OCI-LY7 (cell line): ENCODE measurements at regions not wholly inside any gene's neighbourhood (a gene's known extent, or its start where the extent isn't known, plus 50 kb on each side); places are given as distances from the start of the nearest gene placed in this dataset.

Experiments
- BruUV-seq: library from RNA; stranded (reverse); fragments of 400-500 nt; replicated peaks from 2 replicates; lab custom pipeline; 2021; lab: Mats Ljungman, UMichigan
- CTCF ChIA-PET: fragments of 300-600 bp; sonication (Branson Sonifier 250); formaldehyde crosslinking; loops from one replicate; lab custom pipeline; 2022; ENCODE audit warnings: antibody characterized with exemption; ENCODE audit not compliant: unreplicated experiment; lab: Charles Lee
- POLR2A ChIA-PET: fragments of 300-600 bp; sonication (Branson Sonifier 250); formaldehyde crosslinking; loops from one replicate; lab custom pipeline; 2022; ENCODE audit warnings: antibody characterized with exemption; lab: Charles Lee
- DNase-seq: peaks from one replicate; pipeline ENCODE4 v3.0.0-alpha.2; 2015; ENCODE audit warnings: low spot score
- H2AFZ ChIP-seq: fragments of 200-600 bp; sonication (generic), shearing (Covaris generic); 2 replicates; pipeline ENCODE4 v1.6.1; 2014; ENCODE audit warnings: mild to moderate bottlenecking, antibody characterized with exemption, low read length, moderate library complexity
- H3K27ac ChIP-seq: fragments of 200-600 bp; sonication (generic); 2 replicates; pipeline ENCODE4 v1.5.1; 2014; ENCODE audit warnings: mixed run types, low read depth, mild to moderate bottlenecking, moderate library complexity, low read length, inconsistent platforms; ENCODE audit not compliant: poor library complexity, severe bottlenecking
- H3K36me3 ChIP-seq: fragments of 200-600 bp; sonication (generic); 2 replicates; pipeline ENCODE4 v1.6.1; 2014; ENCODE audit warnings: mild to moderate bottlenecking, antibody characterized with exemption, low read length, moderate library complexity, mixed read lengths; ENCODE audit not compliant: insufficient read depth
- H3K4me1 ChIP-seq: fragments of 200-600 bp; sonication (generic); 2 replicates; pipeline ENCODE4 v1.5.1; 2014; ENCODE audit warnings: mild to moderate bottlenecking, low read length; ENCODE audit not compliant: insufficient read depth, poor library complexity, severe bottlenecking
- H3K4me2 ChIP-seq: fragments of 200-600 bp; sonication (generic); 2 replicates; pipeline ENCODE4 v1.6.1; 2014; ENCODE audit warnings: mild to moderate bottlenecking, low read length
- H3K4me3 ChIP-seq: fragments of 200-600 bp; sonication (generic); 2 replicates; pipeline ENCODE4 v1.5.1; 2014; ENCODE audit warnings: mild to moderate bottlenecking, low read depth, low read length; ENCODE audit not compliant: poor library complexity, severe bottlenecking
- H3K79me2 ChIP-seq: fragments of 200-600 bp; sonication (generic); 2 replicates; pipeline ENCODE4 v1.6.1; 2016; ENCODE audit warnings: low read depth, mild to moderate bottlenecking, low read length, moderate library complexity, mixed read lengths; ENCODE audit not compliant: insufficient read depth
- H3K9me2 ChIP-seq: fragments of 200-600 bp; sonication (generic); 2 replicates; pipeline ENCODE4 v1.6.1; 2016; ENCODE audit warnings: mild to moderate bottlenecking, low read length, mixed read lengths; ENCODE audit not compliant: insufficient read depth
- H3K9me3 ChIP-seq: fragments of 200-600 bp; sonication (generic); 2 replicates; pipeline ENCODE4 v1.6.1; 2014; ENCODE audit warnings: mild to moderate bottlenecking, mixed run types, low read length, mixed read lengths
- H4K20me1 ChIP-seq: fragments of 200-600 bp; sonication (generic); 2 replicates; pipeline ENCODE4 v1.6.1; 2014; ENCODE audit warnings: mild to moderate bottlenecking, antibody characterized with exemption, low read length, moderate library complexity, mixed read lengths; ENCODE audit not compliant: insufficient read depth
- EZH2phosphoT487 ChIP-seq: fragments of 200-600 bp; sonication (generic); IDR thresholded peaks from 2 replicates; pipeline ENCODE4 v1.6.1; 2018; ENCODE audit warnings: low read depth, borderline replicate concordance, mild to moderate bottlenecking, mixed run types, antibody characterized with exemption, low read length, moderate library complexity, mixed read lengths
- intact Hi-C: fragments of 100-400 bp; cut with micrococcal nuclease; formaldehyde crosslinking; loops from one replicate; pipeline ENCODE4 v1.10.0; 2022; ENCODE audit not compliant: unreplicated experiment
- TF ChIP-seq, protein P1 (sequence below): fragments of 200-600 bp; sonication (generic); conservative IDR thresholded peaks from 2 replicates; pipeline ENCODE4 v1.5.1; 2014; ENCODE audit warnings: mild to moderate bottlenecking, antibody characterized with exemption, low read length, moderate library complexity, mixed read lengths

- Histone ChIP-seq H3K4me1 (no peaks in the 10 kb centered on the region), H3K4me3 (no peak overlapping the region), H3K27ac (no peak overlapping the region), H4K20me1 (no peaks in the 10 kb centered on the region), H2AFZ (no peak overlapping the region), H3K36me3 (no peaks in the 10 kb centered on the region), H3K9me2 (no peaks in the 10 kb centered on the region), H3K79me2 (no peaks in the 10 kb centered on the region), H3K4me2 (no peak overlapping the region), H3K9me3 (no peaks in the 10 kb centered on the region)
- DNase-seq, result no peak
- BruUV-seq, result no TSS peak
- CTCF ChIA-PET, result no interaction called here
- TF ChIP-seq EZH2phosphoT487, result no peak
- TF ChIP-seq, protein P1, sequence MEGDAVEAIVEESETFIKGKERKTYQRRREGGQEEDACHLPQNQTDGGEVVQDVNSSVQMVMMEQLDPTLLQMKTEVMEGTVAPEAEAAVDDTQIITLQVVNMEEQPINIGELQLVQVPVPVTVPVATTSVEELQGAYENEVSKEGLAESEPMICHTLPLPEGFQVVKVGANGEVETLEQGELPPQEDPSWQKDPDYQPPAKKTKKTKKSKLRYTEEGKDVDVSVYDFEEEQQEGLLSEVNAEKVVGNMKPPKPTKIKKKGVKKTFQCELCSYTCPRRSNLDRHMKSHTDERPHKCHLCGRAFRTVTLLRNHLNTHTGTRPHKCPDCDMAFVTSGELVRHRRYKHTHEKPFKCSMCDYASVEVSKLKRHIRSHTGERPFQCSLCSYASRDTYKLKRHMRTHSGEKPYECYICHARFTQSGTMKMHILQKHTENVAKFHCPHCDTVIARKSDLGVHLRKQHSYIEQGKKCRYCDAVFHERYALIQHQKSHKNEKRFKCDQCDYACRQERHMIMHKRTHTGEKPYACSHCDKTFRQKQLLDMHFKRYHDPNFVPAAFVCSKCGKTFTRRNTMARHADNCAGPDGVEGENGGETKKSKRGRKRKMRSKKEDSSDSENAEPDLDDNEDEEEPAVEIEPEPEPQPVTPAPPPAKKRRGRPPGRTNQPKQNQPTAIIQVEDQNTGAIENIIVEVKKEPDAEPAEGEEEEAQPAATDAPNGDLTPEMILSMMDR, result no peak
- POLR2A ChIA-PET, result no interaction called here
- intact Hi-C loops, result no loop called here
Observed at GRCh38 chr5:62000646-62001045, 305.4 kb upstream of the KIF2A start.

DNA sequence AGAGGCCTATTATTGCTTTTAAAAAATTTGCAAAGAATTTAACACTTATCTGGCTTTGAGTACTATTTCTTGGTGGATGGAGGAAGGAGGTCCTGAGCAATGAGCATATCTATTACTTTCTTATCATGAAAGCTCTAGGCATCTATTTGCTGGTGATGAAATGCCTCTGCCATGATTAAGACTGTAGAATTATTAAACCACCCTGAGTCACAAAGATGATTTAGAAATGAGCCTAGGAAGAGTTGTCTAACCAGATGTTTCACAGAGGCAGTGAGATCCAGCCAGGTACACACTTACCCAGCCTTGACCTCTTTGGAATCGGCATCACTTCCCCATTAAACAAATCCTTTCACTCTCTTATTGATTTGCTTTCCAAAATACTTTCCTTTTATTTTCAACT lies 304.4 kb upstream of the KIF2A start:
- CTCF ChIA-PET, result interaction anchor here (0.5 kb wide), 1 partner anchor 222 kb away, joined by 3 read pairs; no protein-coding TSS in a partner anchor
- no TSS peak for BruUV-seq
- Histone ChIP-seq H3K9me2 (no peaks in the 10 kb centered on the region), H4K20me1 (no peaks in the 10 kb centered on the region), H3K4me2 (no peak overlapping the region), H3K4me1 (no peaks in the 10 kb centered on the region), H3K9me3 (no peaks in the 10 kb centered on the region), H3K36me3 (no peaks in the 10 kb centered on the region), H3K4me3 (no peak overlapping the region), H3K79me2 (no peaks in the 10 kb centered on the region), H2AFZ (no peak overlapping the region), H3K27ac (no peak overlapping the region)
- POLR2A ChIA-PET, result no interaction called here
- TF ChIP-seq, protein P1, result no peak
- TF ChIP-seq EZH2phosphoT487, result no peak
- DNase-seq, result no peak
- intact Hi-C loops, result no loop called here

DNA sequence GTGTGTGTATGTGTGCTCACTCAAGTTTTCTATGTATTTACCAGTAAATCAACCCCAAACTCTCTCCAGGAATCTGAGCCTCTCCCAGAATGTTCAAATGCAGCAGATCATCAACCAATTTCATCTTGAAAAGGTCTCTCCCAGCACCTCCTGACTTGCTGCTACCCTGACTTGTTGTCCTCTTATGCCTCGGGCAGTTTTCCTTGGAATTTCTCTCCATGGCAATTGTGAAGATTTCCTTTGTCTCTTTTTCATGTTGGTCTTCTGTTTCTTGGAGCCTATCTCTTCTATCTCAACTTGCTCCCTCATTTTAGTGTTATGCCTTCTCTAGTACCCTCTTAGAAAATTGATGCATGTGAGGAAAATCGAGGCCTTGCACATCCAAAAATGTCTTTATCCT lies 303.6 kb upstream of the KIF2A start:
- no peak for DNase-seq
- Histone ChIP-seq H3K79me2 (no peaks in the 10 kb centered on the region), H3K27ac (no peak overlapping the region), H3K4me3 (no peak overlapping the region), H3K9me2 (no peaks in the 10 kb centered on the region), H2AFZ (no peak overlapping the region), H3K4me2 (no peak overlapping the region), H3K36me3 (no peaks in the 10 kb centered on the region), H3K4me1 (no peaks in the 10 kb centered on the region), H3K9me3 (no peaks in the 10 kb centered on the region), H4K20me1 (no peaks in the 10 kb centered on the region)
- TF ChIP-seq, protein P1, result no peak
- no peak for TF ChIP-seq EZH2phosphoT487
- ChIA-PET CTCF (no interaction called here), POLR2A (interaction anchor here (0.6 kb wide), 1 partner anchor 620 kb away, joined by 5 read pairs; no protein-coding TSS in a partner anchor)
- intact Hi-C loops, result no loop called here
- no TSS peak for BruUV-seq
